ENCODE measurements at regions not wholly inside any gene's neighbourhood (a gene's known extent, or its start where the extent isn't known, plus 50 kb on each side); places are given as distances from the start of the nearest gene placed in this dataset.

GRCh38 chr5:74082512-74083055 lies 456.6 kb downstream of the ARHGEF28 start:
- DNase-seq: no peak
- no peaks in the 10 kb centered on the region for H3K9me3 ChIP-seq
- intact Hi-C loops (cut with DNase I, micrococcal nuclease): no loop called here
- no peaks in the 10 kb centered on the region for H3K4me1 ChIP-seq (ENCODE audit: low read depth)
- H3K4me3 ChIP-seq: no peak overlapping the region
- TF ChIP-seq CTCF (IDR thresholded peaks at IDR 0.05): no peak
- no peaks in the 10 kb centered on the region for H3K36me3 ChIP-seq (ENCODE audit: low read depth)
- no peak for ATAC-seq

GRCh38 chr5:74081126-74081525 lies 455.1 kb downstream of the ARHGEF28 start:
- no peak overlapping the region for H3K4me3 ChIP-seq
- intact Hi-C loops (cut with DNase I, micrococcal nuclease): no loop called here
- H3K4me1 ChIP-seq (ENCODE audit: low read depth): no peaks in the 10 kb centered on the region
- H3K9me3 ChIP-seq: no peaks in the 10 kb centered on the region
- no peak for TF ChIP-seq CTCF (IDR thresholded peaks at IDR 0.05)
- H3K36me3 ChIP-seq (ENCODE audit: low read depth): no peaks in the 10 kb centered on the region
- ATAC-seq: no peak
- no peak for DNase-seq

- Histone ChIP-seq H3K9me3 (no peaks in the 10 kb centered on the region), H3K4me3 (no peak overlapping the region), H3K36me3 (ENCODE audit: low read depth) (no peaks in the 10 kb centered on the region), H3K4me1 (ENCODE audit: low read depth) (no peaks in the 10 kb centered on the region)
- DNase-seq: no peak
- no peak for TF ChIP-seq CTCF (IDR thresholded peaks at IDR 0.05)
- intact Hi-C loops (cut with DNase I, micrococcal nuclease): no loop called here
- no peak for ATAC-seq
Observed at GRCh38 chr5:74079971-74080556, 454.1 kb downstream of the ARHGEF28 start.

GRCh38 chr5:74075501-74076484 lies 449.8 kb downstream of the ARHGEF28 start:
- intact Hi-C loops (cut with DNase I, micrococcal nuclease): no loop called here
- Histone ChIP-seq H3K36me3 (ENCODE audit: low read depth) (no peaks in the 10 kb centered on the region), H3K9me3 (no peaks in the 10 kb centered on the region), H3K4me1 (ENCODE audit: low read depth) (no peaks in the 10 kb centered on the region), H3K4me3 (no peak overlapping the region)
- DNase-seq: no peak
- TF ChIP-seq CTCF (IDR thresholded peaks at IDR 0.05): no peak
- no peak for ATAC-seq

GRCh38 chr5:74074111-74074510 lies 448.1 kb downstream of the ARHGEF28 start:
- Histone ChIP-seq H3K9me3 (no peaks in the 10 kb centered on the region), H3K4me1 (ENCODE audit: low read depth) (no peaks in the 10 kb centered on the region), H3K4me3 (no peak overlapping the region), H3K36me3 (ENCODE audit: low read depth) (no peaks in the 10 kb centered on the region)
- ATAC-seq (no peak), DNase-seq (no peak)
- no peak for TF ChIP-seq CTCF (IDR thresholded peaks at IDR 0.05)
- intact Hi-C loops (cut with DNase I, micrococcal nuclease): no loop called here
